ENCODE measurements at regions not wholly inside any gene's neighbourhood (a gene's known extent, or its start where the extent isn't known, plus 50 kb on each side); places are given as distances from the start of the nearest gene placed in this dataset.

DNA sequence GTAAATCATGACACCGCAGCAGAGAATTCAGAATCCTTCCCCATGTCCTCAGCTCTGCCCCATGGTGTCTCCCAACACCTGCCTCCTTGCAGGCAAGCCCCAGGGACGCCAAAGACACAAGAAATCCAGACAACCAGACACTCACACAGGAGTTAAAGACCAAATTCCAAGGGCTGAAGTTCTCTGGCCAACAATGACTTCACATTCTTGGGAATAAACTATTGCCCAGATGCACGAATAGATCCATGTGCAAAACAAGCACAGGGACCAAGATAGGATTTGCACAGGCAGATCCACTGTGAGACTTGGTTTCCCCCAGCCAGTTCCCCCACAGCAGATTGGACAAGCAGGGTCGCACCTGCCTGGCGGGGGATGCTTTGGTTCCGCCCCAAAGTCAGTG lies 246.7 kb downstream of the SOD2 start:
- ATAC-seq, result no peak
- H3K36me3 Mint-ChIP-seq, result no peaks in the 10 kb centered on the region
- DNase-seq (ENCODE audit: low spot score), result no peak
- no peaks in the 10 kb centered on the region for H3K4me1 Mint-ChIP-seq (ENCODE audit: low read depth in 2 of 2)
- no peaks in the 10 kb centered on the region for H3K9me3 Mint-ChIP-seq
- H3K27ac Mint-ChIP-seq, result no peak overlapping the region
- peaks cover 20 to 54% of the 10 kb centered on the region in 2 donors for H3K27me3 Mint-ChIP-seq
- no peak overlapping the region for H3K4me3 Mint-ChIP-seq

GRCh38 chr6:159445351-159445750 lies 247.7 kb downstream of the SOD2 start:
- ATAC-seq (no peak), DNase-seq (ENCODE audit: low spot score) (no peak)
- H3K4me1 Mint-ChIP-seq (ENCODE audit: low read depth in 2 of 2), result no peaks in the 10 kb centered on the region
- H3K4me3 Mint-ChIP-seq, result no peak overlapping the region
- H3K36me3 Mint-ChIP-seq, result no peaks in the 10 kb centered on the region
- H3K27ac Mint-ChIP-seq, result no peak overlapping the region
- no peaks in the 10 kb centered on the region for H3K9me3 Mint-ChIP-seq
- peaks cover 19 to 55% of the 10 kb centered on the region in 2 donors for H3K27me3 Mint-ChIP-seq

DNA sequence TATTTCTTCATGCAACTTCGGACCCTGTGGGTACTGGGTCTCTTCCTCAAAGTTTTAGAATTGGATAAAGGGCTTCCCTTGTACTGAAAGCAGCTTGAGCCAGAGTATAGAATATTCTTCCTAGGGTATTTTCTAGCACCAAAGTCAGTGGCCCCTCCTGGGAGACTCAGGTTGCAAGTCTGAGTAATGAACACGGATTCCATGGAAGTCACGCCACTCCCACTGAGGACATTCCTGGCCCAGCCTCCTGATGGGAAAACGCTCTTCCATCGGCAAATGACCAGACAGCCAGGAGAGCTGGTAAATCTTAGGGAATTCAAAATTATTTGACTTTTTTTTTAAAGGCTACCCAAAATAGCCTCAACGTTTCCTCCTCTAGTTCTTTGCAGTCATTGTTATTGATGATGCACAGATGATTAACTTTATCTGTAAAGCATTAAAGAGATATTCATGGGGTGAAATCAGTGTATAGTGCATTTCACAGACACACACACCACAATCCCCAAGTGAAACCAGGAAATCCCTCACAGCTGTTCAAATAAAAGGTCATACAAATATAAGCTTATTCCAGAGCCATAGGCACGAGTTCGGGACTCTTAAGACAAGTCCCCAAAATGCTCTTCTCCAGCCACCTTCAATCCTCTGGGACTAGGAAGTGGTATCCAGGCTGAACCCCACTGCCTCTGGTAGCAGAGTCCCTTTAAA lies 248.8 kb downstream of the SOD2 start:
- H3K4me3 Mint-ChIP-seq, result no peak overlapping the region
- no peaks in the 10 kb centered on the region for H3K9me3 Mint-ChIP-seq
- no peaks in the 10 kb centered on the region for H3K36me3 Mint-ChIP-seq
- ATAC-seq (no peak), DNase-seq (ENCODE audit: low spot score) (no peak)
- no peak overlapping the region for H3K27ac Mint-ChIP-seq
- H3K4me1 Mint-ChIP-seq (ENCODE audit: low read depth in 2 of 2), result no peaks in the 10 kb centered on the region
- peaks cover 18 to 52% of the 10 kb centered on the region in 2 donors for H3K27me3 Mint-ChIP-seq

- Mint-ChIP-seq H3K36me3 (no peaks in the 10 kb centered on the region), H3K27ac (no peak overlapping the region), H3K27me3 (peaks cover 22 to 51% of the 10 kb centered on the region in 2 donors), H3K4me1 (ENCODE audit: low read depth in 2 of 2) (no peaks in the 10 kb centered on the region), H3K9me3 (no peaks in the 10 kb centered on the region), H3K4me3 (no peak overlapping the region)
- ATAC-seq (no peak), DNase-seq (ENCODE audit: low spot score) (no peak)
These were observed 249.6 kb downstream of the SOD2 start for GRCh38 chr6:159443417-159443920.

- Mint-ChIP-seq H3K36me3 (no peaks in the 10 kb centered on the region), H3K4me1 (ENCODE audit: low read depth in 2 of 2) (no peaks in the 10 kb centered on the region), H3K9me3 (no peaks in the 10 kb centered on the region), H3K27me3 (peaks cover 18 to 40% of the 10 kb centered on the region in 2 donors), H3K4me3 (no peak overlapping the region), H3K27ac (no peak overlapping the region)
- ATAC-seq, result no peak
- DNase-seq (ENCODE audit: low spot score), result no peak
These were observed 251.4 kb downstream of the SOD2 start for GRCh38 chr6:159441704-159441981.

DNA sequence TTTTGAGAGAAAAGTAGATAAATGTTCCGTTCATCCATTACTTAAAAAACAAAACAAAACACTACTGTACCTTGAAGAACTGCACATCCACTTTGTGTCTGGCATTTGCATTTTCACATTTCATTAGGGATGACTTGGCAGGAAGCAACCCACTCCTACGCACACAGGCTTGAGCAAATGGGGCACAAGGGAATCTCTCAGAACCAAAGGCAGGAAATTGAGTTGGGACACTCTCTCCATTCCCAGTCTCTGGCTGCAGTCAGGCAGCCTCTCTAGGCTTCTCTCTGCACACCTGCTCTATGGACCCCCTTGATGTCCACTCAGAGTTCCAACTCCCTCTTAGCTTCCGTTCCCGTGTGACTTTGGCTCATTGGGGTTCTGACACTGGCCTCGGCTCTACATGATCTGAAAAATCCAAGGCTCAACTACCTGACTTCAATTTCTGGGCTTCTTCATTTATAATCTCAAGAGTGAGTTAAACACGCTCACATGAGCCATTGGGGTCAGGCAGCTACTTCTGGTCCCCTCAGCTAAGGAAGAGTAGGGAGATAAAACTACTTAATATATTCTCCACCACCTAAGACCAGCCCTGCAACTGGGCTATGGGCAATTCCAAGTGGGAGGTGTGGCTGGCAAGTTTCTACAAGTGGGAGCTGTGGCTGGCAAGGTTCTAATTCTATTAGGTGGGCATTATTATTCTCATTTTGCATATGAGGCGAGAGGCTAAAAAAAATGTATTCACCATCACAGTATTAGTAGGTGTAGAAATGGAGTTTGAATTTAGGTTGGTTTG lies 251.9 kb downstream of the SOD2 start:
- Mint-ChIP-seq H3K4me3 (no peak overlapping the region), H3K27ac (no peak overlapping the region), H3K4me1 (ENCODE audit: low read depth in 2 of 2) (no peaks in the 10 kb centered on the region), H3K36me3 (no peaks in the 10 kb centered on the region), H3K27me3 (peaks cover 20 to 40% of the 10 kb centered on the region in 2 donors), H3K9me3 (no peaks in the 10 kb centered on the region)
- ATAC-seq, result no peak
- DNase-seq (ENCODE audit: low spot score), result no peak

- no peaks in the 10 kb centered on the region for H3K4me1 Mint-ChIP-seq (ENCODE audit: low read depth in 2 of 2)
- H3K27ac Mint-ChIP-seq, result no peak overlapping the region
- DNase-seq (ENCODE audit: low spot score) (no peak), ATAC-seq (no peak)
- no peaks in the 10 kb centered on the region for H3K9me3 Mint-ChIP-seq
- no peaks in the 10 kb centered on the region for H3K36me3 Mint-ChIP-seq
- peaks cover 20 to 47% of the 10 kb centered on the region in 2 donors for H3K27me3 Mint-ChIP-seq
- H3K4me3 Mint-ChIP-seq, result no peak overlapping the region
These were observed 252.7 kb downstream of the SOD2 start for GRCh38 chr6:159440349-159440748.

DNA sequence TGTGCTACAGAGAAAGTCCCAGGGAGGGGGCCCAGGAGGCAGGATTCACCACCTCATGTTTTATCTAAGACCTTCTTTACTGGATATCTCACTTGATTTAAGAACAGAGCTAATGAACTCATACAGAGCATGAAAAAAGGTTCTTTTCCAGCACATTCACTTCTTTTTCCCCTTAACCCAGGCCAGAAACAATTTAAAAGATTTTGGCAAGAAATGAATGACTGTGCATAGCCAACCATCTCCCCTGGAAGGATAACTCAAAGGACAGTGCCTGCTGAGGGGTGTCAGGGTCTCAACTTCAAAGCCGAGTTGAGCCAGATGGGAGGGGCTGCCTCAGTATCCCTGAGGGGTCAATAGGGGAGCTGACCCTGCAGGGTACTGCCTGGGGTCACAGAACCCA lies 253.4 kb downstream of the SOD2 start:
- Mint-ChIP-seq H3K4me3 (no peak overlapping the region), H3K4me1 (ENCODE audit: low read depth in 2 of 2) (no peaks in the 10 kb centered on the region), H3K36me3 (no peaks in the 10 kb centered on the region), H3K9me3 (no peaks in the 10 kb centered on the region), H3K27me3 (peaks cover 23 to 52% of the 10 kb centered on the region in 2 donors), H3K27ac (no peak overlapping the region)
- DNase-seq (ENCODE audit: low spot score) (no peak), ATAC-seq (no peak)

DNA sequence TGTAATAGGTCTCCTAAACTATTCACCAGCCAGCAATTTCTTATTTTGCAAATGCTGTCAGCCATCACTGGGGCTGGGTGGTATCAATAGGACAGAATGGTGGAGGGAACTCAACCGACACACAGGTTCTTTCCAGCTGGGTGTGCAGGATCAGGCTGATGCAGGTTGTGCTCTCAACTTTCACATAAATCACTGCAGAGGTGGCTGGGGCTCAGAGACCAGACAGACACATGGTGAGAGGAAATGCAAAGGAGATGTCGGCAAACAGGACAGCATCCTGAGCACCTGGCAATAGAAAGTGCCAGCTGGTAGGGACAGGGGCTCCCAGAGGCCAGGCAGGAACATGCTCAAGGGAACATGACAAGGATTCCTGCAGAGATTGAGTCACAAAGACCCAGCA lies 254.9 kb downstream of the SOD2 start:
- H3K4me3 Mint-ChIP-seq, result no peak overlapping the region
- H3K27me3 Mint-ChIP-seq, result peaks cover 19 to 37% of the 10 kb centered on the region in 2 donors
- H3K4me1 Mint-ChIP-seq (ENCODE audit: low read depth in 2 of 2), result no peaks in the 10 kb centered on the region
- no peaks in the 10 kb centered on the region for H3K9me3 Mint-ChIP-seq
- ATAC-seq, result no peak
- H3K27ac Mint-ChIP-seq, result no peak overlapping the region
- no peak for DNase-seq (ENCODE audit: low spot score)
- H3K36me3 Mint-ChIP-seq, result no peaks in the 10 kb centered on the region

DNA sequence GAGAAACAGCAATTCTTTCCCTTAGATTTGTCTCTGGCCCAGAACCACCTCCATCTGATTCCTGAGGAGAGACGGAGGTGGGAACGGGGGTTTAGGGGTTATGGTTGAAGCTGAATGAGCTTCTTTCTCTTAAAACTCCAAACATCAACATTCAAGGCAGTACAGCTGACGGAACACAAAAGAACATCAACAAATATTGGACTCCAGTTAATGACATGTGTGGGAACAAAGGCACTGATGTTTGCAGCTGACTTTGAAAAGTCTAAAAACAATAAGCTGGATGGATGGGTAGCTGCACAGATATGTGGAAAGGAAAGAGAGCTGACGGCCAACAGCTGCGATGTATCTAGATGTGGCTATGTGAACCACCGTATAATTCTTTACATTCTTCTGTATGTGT lies 256.5 kb downstream of the SOD2 start:
- Mint-ChIP-seq H3K27me3 (peaks cover 17 to 26% of the 10 kb centered on the region in 2 donors), H3K27ac (no peak overlapping the region), H3K4me1 (ENCODE audit: low read depth in 2 of 2) (no peaks in the 10 kb centered on the region), H3K36me3 (no peaks in the 10 kb centered on the region), H3K4me3 (no peak overlapping the region), H3K9me3 (no peaks in the 10 kb centered on the region)
- ATAC-seq, result no peak
- no peak for DNase-seq (ENCODE audit: low spot score)

GRCh38 chr6:159435701-159436100 lies 257.3 kb downstream of the SOD2 start:
- H3K9me3 Mint-ChIP-seq, result no peaks in the 10 kb centered on the region
- ATAC-seq (no peak), DNase-seq (ENCODE audit: low spot score) (no peak)
- no peaks in the 10 kb centered on the region for H3K4me1 Mint-ChIP-seq (ENCODE audit: low read depth in 2 of 2)
- no peak overlapping the region for H3K4me3 Mint-ChIP-seq
- peaks cover 19 to 21% of the 10 kb centered on the region in 2 donors for H3K27me3 Mint-ChIP-seq
- H3K27ac Mint-ChIP-seq, result no peak overlapping the region
- no peaks in the 10 kb centered on the region for H3K36me3 Mint-ChIP-seq

- ATAC-seq (no peak), DNase-seq (ENCODE audit: low spot score) (no peak)
- Mint-ChIP-seq H3K9me3 (no peaks in the 10 kb centered on the region), H3K4me3 (no peak overlapping the region), H3K4me1 (ENCODE audit: low read depth in 2 of 2) (no peaks in the 10 kb centered on the region), H3K27me3 (peaks cover 19 to 24% of the 10 kb centered on the region in 2 donors), H3K27ac (no peak overlapping the region), H3K36me3 (no peaks in the 10 kb centered on the region)
These were observed 258.6 kb downstream of the SOD2 start for GRCh38 chr6:159434410-159434809.

- ATAC-seq, result no peak
These were observed 259.5 kb downstream of the SOD2 start for GRCh38 chr6:159433550-159433949.

GRCh38 chr6:159431750-159432149 lies 261.3 kb downstream of the SOD2 start:
- peaks cover 18 to 19% of the 10 kb centered on the region in 2 donors for H3K27me3 Mint-ChIP-seq
- no peak overlapping the region for H3K4me3 Mint-ChIP-seq
- DNase-seq (ENCODE audit: low spot score) (no peak), ATAC-seq (no peak)
- no peaks in the 10 kb centered on the region for H3K4me1 Mint-ChIP-seq (ENCODE audit: low read depth in 2 of 2)
- H3K9me3 Mint-ChIP-seq, result no peaks in the 10 kb centered on the region
- no peak overlapping the region for H3K27ac Mint-ChIP-seq
- H3K36me3 Mint-ChIP-seq, result no peaks in the 10 kb centered on the region

More at GRCh38 chr6:159433550-159433949, 259.5 kb downstream of the SOD2 start:
- H3K4me3 Mint-ChIP-seq, result no peak overlapping the region
- DNase-seq (ENCODE audit: low spot score), result no peak
- H3K27me3 Mint-ChIP-seq, result peaks cover 19 to 20% of the 10 kb centered on the region in 2 donors
- no peaks in the 10 kb centered on the region for H3K36me3 Mint-ChIP-seq
- no peak overlapping the region for H3K27ac Mint-ChIP-seq
- H3K9me3 Mint-ChIP-seq, result no peaks in the 10 kb centered on the region
- H3K4me1 Mint-ChIP-seq (ENCODE audit: low read depth in 2 of 2), result no peaks in the 10 kb centered on the region

Measured in natural killer cell treated with Interleukin-12 subunit alpha and Interleukin-12 subunit beta and Interleukin-15 and Interleukin-18, amount 100 ng/mL, for 72 hours (primary cell).